Stimulated activated naive CD8-positive, alpha-beta T cell treated with anti-CD3 and anti-CD28 coated beads, Interleukin-15, Interleukin-2, amounts not matched to agents 100 ng/mL and 50 ng/mL, for 24 hours (primary cell): ENCODE measurements at regions not wholly inside any gene's neighbourhood (a gene's known extent, or its start where the extent isn't known, plus 50 kb on each side); places are given as distances from the start of the nearest gene placed in this dataset.
"Not testable (repeated sequence)": the region's sequence is repeated elsewhere in the genome, so short reads cannot be mapped to it uniquely, and the experiment has no call there.

Experiments used
- H3K27ac Mint-ChIP-seq: one replicate; pipeline ENCODE4 v1.8.0; 2021; ENCODE audit warnings: mild to moderate bottlenecking, mixed read lengths
- H3K27me3 Mint-ChIP-seq: one replicate; pipeline ENCODE4 v1.8.0; 2021; ENCODE audit warnings: mixed read lengths
- H3K36me3 Mint-ChIP-seq: one replicate; pipeline ENCODE4 v1.8.0; 2021; ENCODE audit warnings: low read depth, mixed read lengths
- H3K4me1 Mint-ChIP-seq: one replicate; pipeline ENCODE4 v1.8.0; 2021; ENCODE audit warnings: low read depth, mixed read lengths
- H3K4me3 Mint-ChIP-seq: one replicate; pipeline ENCODE4 v1.8.0; 2021; ENCODE audit warnings: mild to moderate bottlenecking, mixed read lengths
- H3K9me3 Mint-ChIP-seq: one replicate; pipeline ENCODE4 v1.8.0; 2021; ENCODE audit warnings: mixed read lengths

DNA sequence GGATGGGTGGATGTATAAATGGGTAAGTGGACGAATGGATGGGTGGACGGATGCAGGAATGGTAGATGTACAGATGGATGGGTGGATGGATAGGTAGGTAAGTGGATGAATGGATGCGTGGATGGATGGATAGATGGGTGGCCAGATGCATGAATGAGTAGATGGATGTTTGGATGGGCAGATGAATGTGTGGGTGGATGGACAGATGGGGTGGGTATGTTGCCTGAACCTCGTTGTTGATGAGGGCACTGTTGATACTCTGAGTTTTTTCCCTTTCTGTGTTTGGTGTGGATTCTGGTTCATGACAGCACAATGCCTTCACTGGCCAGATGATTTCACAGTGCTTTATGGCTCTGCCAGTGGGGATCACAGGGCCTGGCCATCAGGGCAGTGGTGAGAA lies 208.3 kb downstream of the NPIPB11 start:
- no peaks in the 10 kb centered on the region for H3K9me3 Mint-ChIP-seq
- no peaks in the 10 kb centered on the region for H3K27me3 Mint-ChIP-seq
- H3K36me3 Mint-ChIP-seq: no peaks in the 10 kb centered on the region
- no peaks in the 10 kb centered on the region for H3K4me1 Mint-ChIP-seq
- no peak overlapping the region for H3K4me3 Mint-ChIP-seq
- H3K27ac Mint-ChIP-seq: no peak overlapping the region

GRCh38 chr16:29197494-29198100 lies 208.9 kb downstream of the NPIPB11 start:
- not testable (repeated sequence) for H3K36me3 Mint-ChIP-seq, H3K9me3 Mint-ChIP-seq, H3K27ac Mint-ChIP-seq, H3K27me3 Mint-ChIP-seq, H3K4me3 Mint-ChIP-seq, H3K4me1 Mint-ChIP-seq

DNA sequence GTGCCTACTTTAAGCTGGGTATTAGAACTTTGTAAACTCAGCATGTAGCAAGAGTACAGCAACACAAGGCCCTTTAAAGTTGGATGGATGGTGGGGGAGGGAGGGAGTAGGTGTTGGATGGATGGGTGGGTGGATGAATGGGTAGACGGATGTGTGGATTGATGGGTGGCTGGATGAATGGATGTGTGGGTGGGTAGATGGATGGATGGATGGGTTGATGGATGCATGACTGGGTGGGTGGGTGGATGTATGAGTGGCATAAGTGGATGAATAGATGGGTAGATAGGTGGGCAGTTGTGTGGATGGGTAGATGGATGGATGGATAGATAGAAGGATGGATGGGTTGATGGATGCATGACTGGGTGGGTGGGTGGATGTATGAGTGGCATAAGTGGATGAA lies 209.8 kb downstream of the NPIPB11 start:
- not testable (repeated sequence) for H3K4me1 Mint-ChIP-seq, H3K27ac Mint-ChIP-seq, H3K9me3 Mint-ChIP-seq, H3K27me3 Mint-ChIP-seq, H3K4me3 Mint-ChIP-seq, H3K36me3 Mint-ChIP-seq

DNA sequence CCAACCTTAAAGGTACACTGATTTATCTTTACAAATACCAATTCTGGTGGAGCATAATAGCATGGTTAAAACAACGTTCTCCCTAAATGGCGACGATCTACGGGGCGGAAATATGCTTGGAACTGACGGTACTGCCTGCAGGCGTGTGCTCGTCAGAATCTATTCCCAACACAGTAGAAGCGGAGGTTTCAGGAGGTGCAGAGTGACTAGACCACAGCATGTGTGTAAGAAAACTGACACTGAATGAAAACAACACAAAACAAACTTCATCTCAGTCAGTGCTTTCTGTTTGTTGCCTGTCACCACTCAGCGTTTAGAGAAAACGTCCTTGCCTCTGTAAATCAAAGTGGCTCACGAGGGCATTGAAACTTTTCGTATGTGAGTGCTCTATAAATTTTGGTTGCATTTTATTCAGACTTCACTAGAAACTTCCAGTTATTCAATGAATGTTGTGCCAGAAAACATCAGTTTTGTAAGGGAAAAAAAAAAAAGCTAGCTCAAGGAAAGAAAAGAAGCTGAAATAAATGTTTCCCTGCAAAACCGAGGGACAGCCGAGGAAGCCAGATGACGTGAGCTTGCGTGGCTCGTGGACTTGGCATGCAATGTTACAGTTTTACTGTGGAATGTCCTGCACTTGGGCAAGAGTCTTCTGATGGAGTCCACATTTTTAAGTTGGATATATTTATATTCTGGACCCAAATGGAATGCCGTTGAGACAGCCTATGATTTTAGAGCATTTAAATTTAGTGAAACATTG lies 210.4 kb downstream of the LAT start:
- not testable (repeated sequence) for H3K36me3 Mint-ChIP-seq, H3K27ac Mint-ChIP-seq, H3K27me3 Mint-ChIP-seq, H3K4me3 Mint-ChIP-seq, H3K4me1 Mint-ChIP-seq, H3K9me3 Mint-ChIP-seq

- not testable (repeated sequence) for H3K27me3 Mint-ChIP-seq, H3K4me3 Mint-ChIP-seq, H3K4me1 Mint-ChIP-seq, H3K27ac Mint-ChIP-seq, H3K36me3 Mint-ChIP-seq, H3K9me3 Mint-ChIP-seq
Observed at GRCh38 chr16:29194185-29194844, 209.5 kb downstream of the LAT start.

- H3K36me3 Mint-ChIP-seq, H3K27me3 Mint-ChIP-seq, H3K4me3 Mint-ChIP-seq, H3K27ac Mint-ChIP-seq, H3K9me3 Mint-ChIP-seq, H3K4me1 Mint-ChIP-seq: not testable (repeated sequence)
Observed at GRCh38 chr16:29193634-29194033, 208.8 kb downstream of the LAT start.

DNA sequence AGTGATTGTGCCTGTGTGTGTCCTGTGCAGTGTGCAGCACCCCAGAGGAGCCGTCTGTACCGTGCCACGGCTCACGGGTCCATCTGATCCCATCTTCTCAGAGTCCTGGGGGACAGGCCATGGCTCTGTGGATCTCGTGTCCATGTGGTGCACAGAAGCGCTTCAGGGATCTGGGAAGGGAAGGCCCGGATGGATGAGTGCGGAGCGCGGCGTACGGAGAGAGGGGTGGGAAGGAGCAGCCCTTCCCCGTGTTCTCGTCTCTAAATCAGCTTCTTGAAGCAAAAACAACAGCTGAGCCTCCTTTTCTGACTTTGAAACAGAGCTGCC lies 208.4 kb downstream of the LAT start:
- not testable (repeated sequence) for H3K27ac Mint-ChIP-seq, H3K27me3 Mint-ChIP-seq, H3K36me3 Mint-ChIP-seq, H3K4me3 Mint-ChIP-seq, H3K4me1 Mint-ChIP-seq, H3K9me3 Mint-ChIP-seq

DNA sequence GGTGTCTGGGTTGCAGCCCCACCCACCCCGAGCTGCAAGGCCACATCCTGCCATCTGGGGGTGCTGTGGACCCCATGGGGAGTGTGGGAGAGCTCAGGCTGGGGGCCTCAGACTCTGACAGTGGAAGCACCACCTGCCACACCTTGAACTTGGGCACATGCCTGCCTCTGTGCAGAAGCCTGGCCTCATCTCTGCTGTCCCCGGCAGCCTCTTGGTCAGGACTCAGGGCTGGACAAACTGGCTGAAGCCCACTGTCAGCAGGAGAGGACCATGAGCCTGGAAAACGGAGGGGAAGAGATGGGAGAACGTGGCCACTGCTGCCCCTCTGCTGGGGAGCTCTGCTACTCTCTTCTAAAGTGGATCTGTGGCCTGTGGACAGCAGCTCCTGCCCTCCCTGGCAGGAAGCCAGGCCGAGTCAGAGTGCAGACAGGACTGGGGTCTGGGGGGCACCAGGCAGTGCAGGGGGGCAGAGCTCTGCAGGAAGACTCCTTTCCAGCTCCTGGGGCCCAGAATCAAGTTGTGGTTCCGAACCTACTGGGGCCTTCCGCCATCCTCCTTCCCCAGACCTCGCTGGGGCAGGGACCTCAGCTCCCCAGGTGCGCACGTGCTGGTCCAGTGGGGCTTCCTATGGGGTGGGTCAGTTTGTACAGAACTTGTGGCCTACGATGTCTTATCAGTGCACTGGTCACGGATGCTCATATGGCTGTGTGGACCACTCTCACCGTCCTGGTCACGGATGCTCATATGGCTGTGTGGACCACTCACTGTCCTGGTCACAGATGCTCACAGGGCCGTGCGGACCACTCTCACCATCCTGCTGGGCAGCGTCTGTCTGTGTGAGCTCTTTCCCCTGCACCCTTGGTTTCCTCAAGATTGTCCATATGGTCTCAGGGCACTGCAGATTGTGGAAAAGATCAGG lies 207.7 kb downstream of the LAT start:
- no peak overlapping the region for H3K27ac Mint-ChIP-seq
- peaks cover 5% of the 10 kb centered on the region for H3K36me3 Mint-ChIP-seq
- no peaks in the 10 kb centered on the region for H3K27me3 Mint-ChIP-seq
- H3K9me3 Mint-ChIP-seq: no peaks in the 10 kb centered on the region
- no peaks in the 10 kb centered on the region for H3K4me1 Mint-ChIP-seq
- H3K4me3 Mint-ChIP-seq: no peak overlapping the region

DNA sequence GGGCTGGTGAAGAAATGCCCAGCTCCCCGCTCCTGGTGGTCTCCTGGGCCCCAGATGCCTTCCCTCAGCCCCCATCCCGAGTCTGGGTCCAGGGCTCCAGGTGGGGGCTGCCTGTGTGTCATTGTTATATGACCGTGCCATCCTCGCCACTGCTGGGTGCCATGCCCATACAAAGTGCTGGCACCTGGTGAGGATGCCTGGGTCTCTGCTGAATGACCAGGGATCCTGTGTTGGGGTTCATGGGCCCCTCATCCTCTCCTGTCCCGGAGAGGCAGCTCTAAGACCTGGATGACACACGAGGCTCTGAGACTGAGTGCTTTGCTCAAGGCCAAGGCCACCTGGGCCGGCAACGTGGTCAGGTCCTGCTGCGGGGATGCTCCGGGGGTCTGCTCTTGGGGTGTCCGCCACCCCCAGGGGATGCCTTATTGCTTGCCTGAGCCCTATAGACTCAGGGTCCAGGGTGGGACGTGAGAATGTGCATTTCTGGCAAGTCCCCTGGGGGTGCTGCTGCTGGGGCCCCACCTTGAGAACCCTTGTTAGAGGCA lies 206.9 kb downstream of the LAT start:
- not testable (repeated sequence) for H3K4me1 Mint-ChIP-seq, H3K27ac Mint-ChIP-seq, H3K4me3 Mint-ChIP-seq, H3K36me3 Mint-ChIP-seq, H3K9me3 Mint-ChIP-seq, H3K27me3 Mint-ChIP-seq

GRCh38 chr16:29190553-29191431 lies 205.9 kb downstream of the LAT start:
- not testable (repeated sequence) for H3K4me3 Mint-ChIP-seq, H3K27ac Mint-ChIP-seq, H3K4me1 Mint-ChIP-seq, H3K9me3 Mint-ChIP-seq, H3K27me3 Mint-ChIP-seq, H3K36me3 Mint-ChIP-seq

- not testable (repeated sequence) for H3K27me3 Mint-ChIP-seq, H3K27ac Mint-ChIP-seq, H3K36me3 Mint-ChIP-seq, H3K4me3 Mint-ChIP-seq, H3K9me3 Mint-ChIP-seq, H3K4me1 Mint-ChIP-seq
Observed at GRCh38 chr16:29188806-29189205, 204.0 kb downstream of the LAT start.

GRCh38 chr16:29186306-29187220 lies 201.7 kb downstream of the LAT start:
- not testable (repeated sequence) for H3K4me1 Mint-ChIP-seq, H3K27me3 Mint-ChIP-seq, H3K36me3 Mint-ChIP-seq, H3K4me3 Mint-ChIP-seq, H3K27ac Mint-ChIP-seq, H3K9me3 Mint-ChIP-seq

DNA sequence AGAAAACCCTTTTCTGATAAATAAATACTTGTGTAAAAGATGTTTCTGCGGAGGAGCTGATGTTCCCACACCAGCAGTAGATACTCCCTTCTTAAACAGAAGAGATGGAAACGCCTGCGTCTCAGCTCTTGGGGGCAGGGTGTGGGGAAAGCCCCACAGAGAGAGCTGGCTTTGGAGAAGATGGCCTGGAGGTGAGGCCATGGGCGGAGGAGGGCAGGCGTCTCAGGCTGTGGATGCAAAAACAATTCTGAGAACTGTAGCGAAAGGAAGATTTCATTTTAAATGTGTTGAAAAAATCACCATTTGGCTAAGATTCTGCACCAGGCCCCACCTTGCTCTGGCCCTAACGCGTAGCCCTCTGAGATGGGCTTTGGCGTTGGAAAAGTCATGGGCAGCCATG lies 201.0 kb downstream of the LAT start:
- H3K36me3 Mint-ChIP-seq, H3K4me1 Mint-ChIP-seq: not testable (repeated sequence)

More for the DNA sequence above, 201.0 kb downstream of the LAT start:
- H3K27me3 Mint-ChIP-seq, H3K4me3 Mint-ChIP-seq, H3K9me3 Mint-ChIP-seq, H3K27ac Mint-ChIP-seq: not testable (repeated sequence)
